HEK293 (cell line): ENCODE measurements at regions not wholly inside any gene's neighbourhood (a gene's known extent, or its start where the extent isn't known, plus 50 kb on each side); places are given as distances from the start of the nearest gene placed in this dataset.

ENCODE experiments used
- CTCF ChIA-PET: fragments of 350-600 bp; formaldehyde crosslinking; extraction: SDS; loops from one replicate; lab custom pipeline; 2021; ENCODE audit warnings: antibody characterized with exemption; lab: Yijun Ruan, JAX
- POLR2A ChIA-PET: fragments of 300-600 bp; formaldehyde crosslinking; extraction: SDS; loops from one replicate; lab custom pipeline; 2020; ENCODE audit warnings: antibody characterized with exemption, inconsistent platforms; lab: Yijun Ruan, JAX
- H3K27ac ChIP-seq: fragments of 200-500 bp; sonication (Bioruptor generic); 2 replicates; pipeline ENCODE4 v1.5.1; 2014; ENCODE audit warnings: low read depth, low read length, control low read depth, inconsistent platforms; ENCODE audit errors: extremely low read depth
- H3K36me3 ChIP-seq, 2 experiments: fragments of 200-500 bp in 1 of 2; sonication (Bioruptor generic) in 1 of 2; 1 replicate in 1 of 2; 2 replicates in 1 of 2; pipeline ENCODE4 v1.5.1; 2014 to 2017; ENCODE audit warnings: inconsistent platforms in 2 of 2, low read length in 2 of 2; ENCODE audit not compliant: control insufficient read depth in 2 of 2, insufficient read depth in 1 of 2
- H3K4me1 ChIP-seq: fragments of 200-500 bp; sonication (Bioruptor generic); 2 replicates; pipeline ENCODE4 v1.5.1; 2014; ENCODE audit warnings: mild to moderate bottlenecking, low read length, inconsistent platforms; ENCODE audit not compliant: control insufficient read depth, insufficient read depth
- H3K4me3 ChIP-seq: 2 replicates; pipeline ENCODE4 v1.5.1; 2011; ENCODE audit warnings: low read depth, mild to moderate bottlenecking, control low read depth, low read length, moderate library complexity
- H3K9me3 ChIP-seq: fragments of 200-500 bp; sonication (Bioruptor generic); 2 replicates; pipeline ENCODE4 v1.5.1; 2014; ENCODE audit warnings: low read depth, low read length, inconsistent platforms; ENCODE audit not compliant: control insufficient read depth, insufficient read depth
- BCL11A ChIP-seq: fragments of 450-650 bp; formaldehyde crosslinking; IDR thresholded peaks from 2 replicates; pipeline ENCODE4 v1.5.1; 2016; ENCODE audit warnings: low read depth, missing biosample characterization, missing genetic modification characterization
- IKZF3 ChIP-seq: fragments of 450-650 bp; IDR thresholded peaks from 2 replicates; pipeline ENCODE4 v1.5.0; 2018; ENCODE audit warnings: missing biosample characterization, mild to moderate bottlenecking, missing genetic modification characterization, moderate library complexity
- REST ChIP-seq: fragments of 450-650 bp; formaldehyde crosslinking; IDR thresholded peaks from 2 replicates; pipeline ENCODE4 v1.5.1; 2016; ENCODE audit warnings: missing biosample characterization, missing genetic modification characterization
- SCRT2 ChIP-seq: fragments of 450-650 bp; formaldehyde crosslinking; IDR thresholded peaks from 2 replicates; pipeline ENCODE4 v1.5.1; 2016; ENCODE audit warnings: missing biosample characterization, missing genetic modification characterization
- ZBTB44 ChIP-seq: fragments of 450-650 bp; IDR thresholded peaks from 2 replicates; pipeline ENCODE4 v1.5.1; 2018; ENCODE audit warnings: missing biosample characterization, mild to moderate bottlenecking, missing genetic modification characterization
- ZBTB49 ChIP-seq: fragments of 450-650 bp; formaldehyde crosslinking; IDR thresholded peaks from 2 replicates; pipeline ENCODE4 v1.5.1; 2016; ENCODE audit warnings: missing biosample characterization, missing genetic modification characterization, low read depth
- ZFP37 ChIP-seq: fragments of 450-650 bp; formaldehyde crosslinking; IDR thresholded peaks from 2 replicates; pipeline ENCODE4 v1.5.1; 2016; ENCODE audit warnings: missing biosample characterization, missing genetic modification characterization
- ZNF19 ChIP-seq: fragments of 450-650 bp; formaldehyde crosslinking; IDR thresholded peaks from 2 replicates; pipeline ENCODE4; 2016; ENCODE audit warnings: missing biosample characterization, missing genetic modification characterization, low read depth
- ZNF214 ChIP-seq: fragments of 450-650 bp; formaldehyde crosslinking; IDR thresholded peaks from 2 replicates; pipeline ENCODE4 v1.5.1; 2017; ENCODE audit warnings: missing biosample characterization, mild to moderate bottlenecking, missing genetic modification characterization, borderline replicate concordance
- ZNF266 ChIP-seq: fragments of 450-650 bp; formaldehyde crosslinking; IDR thresholded peaks from 2 replicates; pipeline ENCODE4 v1.5.1; 2016; ENCODE audit warnings: missing biosample characterization, missing genetic modification characterization, low read depth
- ZNF354C ChIP-seq: fragments of 450-650 bp; formaldehyde crosslinking; IDR thresholded peaks from 2 replicates; pipeline ENCODE4 v1.5.1; 2016; ENCODE audit warnings: missing biosample characterization, missing genetic modification characterization, low read depth, borderline replicate concordance
- ZNF658 ChIP-seq: fragments of 450-650 bp; formaldehyde crosslinking; IDR thresholded peaks from 2 replicates; pipeline ENCODE4; 2016; ENCODE audit warnings: missing biosample characterization, missing genetic modification characterization
- ZNF768 ChIP-seq: fragments of 450-650 bp; formaldehyde crosslinking; IDR thresholded peaks from 2 replicates; pipeline ENCODE4 v1.5.1; 2018; ENCODE audit warnings: missing biosample characterization, mild to moderate bottlenecking, missing genetic modification characterization
- TF ChIP-seq, protein P1 (sequence below): fragments of 450-650 bp; formaldehyde crosslinking; IDR thresholded peaks from 2 replicates; pipeline ENCODE4 v1.5.1; 2016; ENCODE audit warnings: missing biosample characterization, missing genetic modification characterization

GRCh38 chrX:5528057-5528456, 700.6 kb downstream of the NLGN4X start (continued):
- TF ChIP-seq ZNF19 (tag by site-specific recombination) (no peak), BCL11A (tag by site-specific recombination) (no peak), ZNF266 (tag by site-specific recombination) (no peak), ZBTB44 (no peak), ZNF658 (no peak), REST (tag by site-specific recombination) (no peak)

GRCh38 chrX:5526191-5526590, 702.5 kb downstream of the NLGN4X start:
- ChIA-PET POLR2A (no interaction called here), CTCF (no interaction called here)
- H3K4me1 ChIP-seq: no peaks in the 10 kb centered on the region
- TF ChIP-seq ZNF214 (tag by site-specific recombination) (no peak), ZBTB49 (tag by site-specific recombination) (no peak), IKZF3 (tag by site-specific recombination) (no peak), ZBTB44 (no peak), ZNF768 (tag by site-specific recombination) (no peak), SCRT2 (tag by site-specific recombination) (no peak), ZNF354C (tag by site-specific recombination) (no peak), ZFP37 (tag by site-specific recombination) (no peak)
- TF ChIP-seq, protein P1, sequence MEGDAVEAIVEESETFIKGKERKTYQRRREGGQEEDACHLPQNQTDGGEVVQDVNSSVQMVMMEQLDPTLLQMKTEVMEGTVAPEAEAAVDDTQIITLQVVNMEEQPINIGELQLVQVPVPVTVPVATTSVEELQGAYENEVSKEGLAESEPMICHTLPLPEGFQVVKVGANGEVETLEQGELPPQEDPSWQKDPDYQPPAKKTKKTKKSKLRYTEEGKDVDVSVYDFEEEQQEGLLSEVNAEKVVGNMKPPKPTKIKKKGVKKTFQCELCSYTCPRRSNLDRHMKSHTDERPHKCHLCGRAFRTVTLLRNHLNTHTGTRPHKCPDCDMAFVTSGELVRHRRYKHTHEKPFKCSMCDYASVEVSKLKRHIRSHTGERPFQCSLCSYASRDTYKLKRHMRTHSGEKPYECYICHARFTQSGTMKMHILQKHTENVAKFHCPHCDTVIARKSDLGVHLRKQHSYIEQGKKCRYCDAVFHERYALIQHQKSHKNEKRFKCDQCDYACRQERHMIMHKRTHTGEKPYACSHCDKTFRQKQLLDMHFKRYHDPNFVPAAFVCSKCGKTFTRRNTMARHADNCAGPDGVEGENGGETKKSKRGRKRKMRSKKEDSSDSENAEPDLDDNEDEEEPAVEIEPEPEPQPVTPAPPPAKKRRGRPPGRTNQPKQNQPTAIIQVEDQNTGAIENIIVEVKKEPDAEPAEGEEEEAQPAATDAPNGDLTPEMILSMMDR (tag by site-specific recombination): no peak
- H3K27ac ChIP-seq: no peak overlapping the region
- no peaks in the 10 kb centered on the region for H3K36me3 ChIP-seq
- no peaks in the 10 kb centered on the region for H3K9me3 ChIP-seq
- H3K4me3 ChIP-seq: no peak overlapping the region
